GM23338 (cell line): ENCODE measurements at regions not wholly inside any gene's neighbourhood (a gene's known extent, or its start where the extent isn't known, plus 50 kb on each side); places are given as distances from the start of the nearest gene placed in this dataset.

Experiments
- ATAC-seq: fragments of 200-7000 bp; cut with Tn5 transposase; 3 replicates; pipeline ENCODE4 v1.9.1; 2020
- DNase-seq: peaks from one replicate; pipeline ENCODE4 v3.0.0-alpha.2; 2015; ENCODE audit warnings: low spot score
- H2AFZ ChIP-seq: fragments of 200-600 bp; sonication (generic); 2 replicates; pipeline ENCODE4 v1.8.0; 2016; ENCODE audit warnings: antibody characterized with exemption, mild to moderate bottlenecking, moderate library complexity
- H3F3A ChIP-seq: fragments of 200-600 bp; sonication (generic); replicated peaks from 2 replicates; pipeline ENCODE4 v1.8.0; 2017; ENCODE audit warnings: antibody characterized with exemption, mixed run types, low read depth
- H3K27ac ChIP-seq: fragments of 200-600 bp; sonication (generic); 2 replicates; pipeline ENCODE4 v1.6.1; 2016; ENCODE audit warnings: low read depth
- H3K27me3 ChIP-seq: fragments of 200-600 bp; sonication (generic); 2 replicates; pipeline ENCODE4 v1.8.0; 2016; ENCODE audit warnings: mild to moderate bottlenecking, mixed run types, moderate library complexity; ENCODE audit not compliant: insufficient read depth
- H3K36me3 ChIP-seq: fragments of 200-600 bp; sonication (generic); 2 replicates; pipeline ENCODE4 v1.8.0; 2016; ENCODE audit warnings: mild to moderate bottlenecking; ENCODE audit not compliant: insufficient read depth
- H3K4me1 ChIP-seq: fragments of 200-600 bp; sonication (generic); 2 replicates; pipeline ENCODE4 v1.8.0; 2016; ENCODE audit warnings: mild to moderate bottlenecking, moderate library complexity; ENCODE audit not compliant: insufficient read depth
- H3K4me2 ChIP-seq: fragments of 200-600 bp; sonication (generic); 2 replicates; pipeline ENCODE4 v1.7.1; 2017; ENCODE audit warnings: mixed run types
- H3K4me3 ChIP-seq: fragments of 200-600 bp; sonication (generic); 2 replicates; pipeline ENCODE4 v1.6.1; 2016; ENCODE audit warnings: mixed run types
- H3K79me2 ChIP-seq: fragments of 200-600 bp; sonication (generic); replicated peaks from 2 replicates; pipeline ENCODE4 v1.8.0; 2017; ENCODE audit warnings: mild to moderate bottlenecking; ENCODE audit not compliant: insufficient read depth
- H3K9me2 ChIP-seq: fragments of 200-600 bp; sonication (generic); 2 replicates; pipeline ENCODE4 v1.8.0; 2017; ENCODE audit not compliant: insufficient read depth
- H4K20me1 ChIP-seq: fragments of 200-600 bp; sonication (generic); replicated peaks from 2 replicates; pipeline ENCODE4 v1.8.0; 2017; ENCODE audit warnings: mild to moderate bottlenecking; ENCODE audit not compliant: insufficient read depth
- H3K27ac Mint-ChIP-seq: 2 replicates; pipeline ENCODE4 v1.8.0; 2020; ENCODE audit warnings: inconsistent platforms, mild to moderate bottlenecking, moderate library complexity, mixed read lengths
- H3K27me3 Mint-ChIP-seq: 3 replicates; pipeline ENCODE4 v1.8.0; 2022; ENCODE audit warnings: low read depth, mild to moderate bottlenecking, moderate library complexity, mixed read lengths, inconsistent platforms; ENCODE audit not compliant: insufficient read depth, poor library complexity
- H3K36me3 Mint-ChIP-seq: 3 replicates; pipeline ENCODE4 v1.8.0; 2021; ENCODE audit warnings: low read depth, mild to moderate bottlenecking, inconsistent platforms, moderate library complexity, mixed read lengths
- H3K4me1 Mint-ChIP-seq: 3 replicates; pipeline ENCODE4 v1.8.0; 2020; ENCODE audit warnings: mild to moderate bottlenecking, inconsistent platforms, mixed read lengths
- H3K4me3 Mint-ChIP-seq: 3 replicates; pipeline ENCODE4 v1.8.0; 2021; ENCODE audit warnings: moderate library complexity, mild to moderate bottlenecking, inconsistent platforms, mixed read lengths
- H3K9me3 Mint-ChIP-seq: 3 replicates; pipeline ENCODE4 v1.8.0; 2020; ENCODE audit warnings: moderate library complexity, mild to moderate bottlenecking, inconsistent platforms, mixed read lengths
- ZNF114 ChIP-seq: fragments of 250-450 bp; sonication (Bioruptor Pico); IDR thresholded peaks from 2 replicates; pipeline ENCODE4 v1.5.0; 2020; ENCODE audit warnings: mild to moderate bottlenecking, moderate library complexity
- TF ChIP-seq, protein P1 (sequence below), 2 experiments: fragments of 200-600 bp in 1 of 2; sonication (generic) in 1 of 2; conservative IDR thresholded peaks; 2 replicates each; pipeline versions ENCODE4 v1.5.1 to v1.6.1; 2016 to 2017; ENCODE audit warnings: antibody characterized with exemption in 2 of 2, low read depth in 2 of 2, mild to moderate bottlenecking in 2 of 2, moderate library complexity in 1 of 2
- TF ChIP-seq, protein P2 (sequence below): fragments of 250-450 bp; sonication (Bioruptor Pico); IDR thresholded peaks from 2 replicates; pipeline ENCODE4 v1.5.0; 2020; ENCODE audit warnings: mild to moderate bottlenecking, moderate library complexity

DNA sequence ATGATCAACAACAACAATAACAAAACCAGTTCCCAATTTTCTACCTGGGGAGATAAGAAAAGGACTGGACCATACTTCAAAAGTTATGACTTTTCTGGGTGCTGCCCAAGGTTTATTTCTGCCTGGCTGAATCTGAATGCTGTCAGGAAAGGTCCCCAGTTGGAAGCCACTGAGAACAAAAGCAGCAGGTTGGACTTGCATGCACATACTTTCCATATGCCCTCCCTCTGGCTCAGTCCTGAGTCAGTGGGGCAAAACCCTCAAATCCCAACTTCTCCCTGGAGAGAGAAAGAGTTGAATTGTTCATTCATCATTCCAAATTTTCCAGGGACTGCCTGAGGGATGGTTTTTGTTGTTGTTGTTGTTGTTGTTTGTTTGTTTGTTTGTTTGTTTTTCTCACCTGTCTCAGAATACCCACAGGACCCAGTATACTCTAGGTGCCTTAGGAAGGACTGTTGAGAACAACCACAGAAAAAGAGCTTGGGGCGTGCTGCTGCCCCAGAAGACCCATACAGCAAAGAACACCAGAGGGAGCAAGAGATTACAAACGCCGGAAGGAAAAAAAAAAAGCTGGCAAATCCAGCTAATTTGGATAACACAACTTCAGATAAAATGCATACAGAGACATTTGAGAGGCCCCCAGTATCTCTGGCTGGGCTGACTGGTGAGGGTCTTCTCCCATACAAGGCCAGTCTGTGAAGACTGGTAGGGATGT, 138.9 kb upstream of the INPP4B start:
- Histone ChIP-seq H3K36me3 (no peaks in the 10 kb centered on the region), H4K20me1 (no peaks in the 10 kb centered on the region), H3K4me3 (no peak overlapping the region), H3K79me2 (no peaks in the 10 kb centered on the region), H3K4me1 (0 out of 2 replicates have a peak, but pooled peaks cover 9% of the 10 kb centered on the region), H3K9me2 (no peaks in the 10 kb centered on the region; the same call in 1 of the 2 replicates), H3K4me2 (no peak overlapping the region), H3F3A (no peaks in the 10 kb centered on the region), H3K27me3 (no peaks in the 10 kb centered on the region), H3K27ac (no peak overlapping the region), H2AFZ (peak overlapping the region; percentile 66; the same call in 1 of the 2 replicates)
- Mint-ChIP-seq H3K36me3 (peaks cover 7% of the 10 kb centered on the region), H3K4me3 (no peak overlapping the region), H3K4me1 (peaks cover 19% of the 10 kb centered on the region), H3K9me3 (peaks cover 8% of the 10 kb centered on the region), H3K27me3 (peaks cover 1% of the 10 kb centered on the region), H3K27ac (peak overlapping the region; percentile 71)
- peak; percentile 97 for ATAC-seq
- DNase-seq: peak; percentile 75
- TF ChIP-seq, protein P1, sequence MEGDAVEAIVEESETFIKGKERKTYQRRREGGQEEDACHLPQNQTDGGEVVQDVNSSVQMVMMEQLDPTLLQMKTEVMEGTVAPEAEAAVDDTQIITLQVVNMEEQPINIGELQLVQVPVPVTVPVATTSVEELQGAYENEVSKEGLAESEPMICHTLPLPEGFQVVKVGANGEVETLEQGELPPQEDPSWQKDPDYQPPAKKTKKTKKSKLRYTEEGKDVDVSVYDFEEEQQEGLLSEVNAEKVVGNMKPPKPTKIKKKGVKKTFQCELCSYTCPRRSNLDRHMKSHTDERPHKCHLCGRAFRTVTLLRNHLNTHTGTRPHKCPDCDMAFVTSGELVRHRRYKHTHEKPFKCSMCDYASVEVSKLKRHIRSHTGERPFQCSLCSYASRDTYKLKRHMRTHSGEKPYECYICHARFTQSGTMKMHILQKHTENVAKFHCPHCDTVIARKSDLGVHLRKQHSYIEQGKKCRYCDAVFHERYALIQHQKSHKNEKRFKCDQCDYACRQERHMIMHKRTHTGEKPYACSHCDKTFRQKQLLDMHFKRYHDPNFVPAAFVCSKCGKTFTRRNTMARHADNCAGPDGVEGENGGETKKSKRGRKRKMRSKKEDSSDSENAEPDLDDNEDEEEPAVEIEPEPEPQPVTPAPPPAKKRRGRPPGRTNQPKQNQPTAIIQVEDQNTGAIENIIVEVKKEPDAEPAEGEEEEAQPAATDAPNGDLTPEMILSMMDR (conservative IDR thresholded peaks at IDR 0.05; ENCODE audit: low read depth in 2 of 2): peak; percentile 69 to 75
- TF ChIP-seq ZNF114 (CRISPR knock-in tag): no peak
- TF ChIP-seq, protein P2, sequence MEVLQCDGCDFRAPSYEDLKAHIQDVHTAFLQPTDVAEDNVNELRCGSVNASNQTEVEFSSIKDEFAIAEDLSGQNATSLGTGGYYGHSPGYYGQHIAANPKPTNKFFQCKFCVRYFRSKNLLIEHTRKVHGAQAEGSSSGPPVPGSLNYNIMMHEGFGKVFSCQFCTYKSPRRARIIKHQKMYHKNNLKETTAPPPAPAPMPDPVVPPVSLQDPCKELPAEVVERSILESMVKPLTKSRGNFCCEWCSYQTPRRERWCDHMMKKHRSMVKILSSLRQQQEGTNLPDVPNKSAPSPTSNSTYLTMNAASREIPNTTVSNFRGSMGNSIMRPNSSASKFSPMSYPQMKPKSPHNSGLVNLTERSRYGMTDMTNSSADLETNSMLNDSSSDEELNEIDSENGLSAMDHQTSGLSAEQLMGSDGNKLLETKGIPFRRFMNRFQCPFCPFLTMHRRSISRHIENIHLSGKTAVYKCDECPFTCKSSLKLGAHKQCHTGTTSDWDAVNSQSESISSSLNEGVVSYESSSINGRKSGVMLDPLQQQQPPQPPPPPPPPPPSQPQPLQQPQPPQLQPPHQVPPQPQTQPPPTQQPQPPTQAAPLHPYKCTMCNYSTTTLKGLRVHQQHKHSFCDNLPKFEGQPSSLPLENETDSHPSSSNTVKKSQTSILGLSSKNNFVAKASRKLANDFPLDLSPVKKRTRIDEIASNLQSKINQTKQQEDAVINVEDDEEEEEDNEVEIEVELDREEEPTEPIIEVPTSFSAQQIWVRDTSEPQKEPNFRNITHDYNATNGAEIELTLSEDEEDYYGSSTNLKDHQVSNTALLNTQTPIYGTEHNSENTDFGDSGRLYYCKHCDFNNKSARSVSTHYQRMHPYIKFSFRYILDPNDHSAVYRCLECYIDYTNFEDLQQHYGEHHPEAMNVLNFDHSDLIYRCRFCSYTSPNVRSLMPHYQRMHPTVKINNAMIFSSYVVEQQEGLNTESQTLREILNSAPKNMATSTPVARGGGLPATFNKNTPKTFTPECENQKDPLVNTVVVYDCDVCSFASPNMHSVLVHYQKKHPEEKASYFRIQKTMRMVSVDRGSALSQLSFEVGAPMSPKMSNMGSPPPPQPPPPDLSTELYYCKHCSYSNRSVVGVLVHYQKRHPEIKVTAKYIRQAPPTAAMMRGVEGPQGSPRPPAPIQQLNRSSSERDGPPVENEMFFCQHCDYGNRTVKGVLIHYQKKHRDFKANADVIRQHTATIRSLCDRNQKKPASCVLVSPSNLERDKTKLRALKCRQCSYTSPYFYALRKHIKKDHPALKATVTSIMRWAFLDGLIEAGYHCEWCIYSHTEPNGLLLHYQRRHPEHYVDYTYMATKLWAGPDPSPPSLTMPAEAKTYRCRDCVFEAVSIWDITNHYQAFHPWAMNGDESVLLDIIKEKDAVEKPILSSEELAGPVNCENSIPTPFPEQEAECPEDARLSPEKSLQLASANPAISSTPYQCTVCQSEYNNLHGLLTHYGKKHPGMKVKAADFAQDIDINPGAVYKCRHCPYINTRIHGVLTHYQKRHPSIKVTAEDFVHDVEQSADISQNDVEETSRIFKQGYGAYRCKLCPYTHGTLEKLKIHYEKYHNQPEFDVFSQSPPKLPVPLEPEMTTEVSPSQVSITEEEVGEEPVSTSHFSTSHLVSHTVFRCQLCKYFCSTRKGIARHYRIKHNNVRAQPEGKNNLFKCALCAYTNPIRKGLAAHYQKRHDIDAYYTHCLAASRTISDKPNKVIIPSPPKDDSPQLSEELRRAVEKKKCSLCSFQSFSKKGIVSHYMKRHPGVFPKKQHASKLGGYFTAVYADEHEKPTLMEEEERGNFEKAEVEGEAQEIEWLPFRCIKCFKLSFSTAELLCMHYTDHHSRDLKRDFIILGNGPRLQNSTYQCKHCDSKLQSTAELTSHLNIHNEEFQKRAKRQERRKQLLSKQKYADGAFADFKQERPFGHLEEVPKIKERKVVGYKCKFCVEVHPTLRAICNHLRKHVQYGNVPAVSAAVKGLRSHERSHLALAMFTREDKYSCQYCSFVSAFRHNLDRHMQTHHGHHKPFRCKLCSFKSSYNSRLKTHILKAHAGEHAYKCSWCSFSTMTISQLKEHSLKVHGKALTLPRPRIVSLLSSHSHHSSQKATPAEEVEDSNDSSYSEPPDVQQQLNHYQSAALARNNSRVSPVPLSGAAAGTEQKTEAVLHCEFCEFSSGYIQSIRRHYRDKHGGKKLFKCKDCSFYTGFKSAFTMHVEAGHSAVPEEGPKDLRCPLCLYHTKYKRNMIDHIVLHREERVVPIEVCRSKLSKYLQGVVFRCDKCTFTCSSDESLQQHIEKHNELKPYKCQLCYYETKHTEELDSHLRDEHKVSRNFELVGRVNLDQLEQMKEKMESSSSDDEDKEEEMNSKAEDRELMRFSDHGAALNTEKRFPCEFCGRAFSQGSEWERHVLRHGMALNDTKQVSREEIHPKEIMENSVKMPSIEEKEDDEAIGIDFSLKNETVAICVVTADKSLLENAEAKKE (CRISPR knock-in tag): 0 out of 2 replicates have a peak, but pooled peaks have one; percentile 8
